Umbilical cord (tissue), 1 donor: ENCODE measurements at regions not wholly inside any gene's neighbourhood (a gene's known extent, or its start where the extent isn't known, plus 50 kb on each side); places are given as distances from the start of the nearest gene placed in this dataset.
A peak's percentile ranks its signal among the peaks of the same experiment; 100 is the strongest.
"Not testable (repeated sequence)": the region's sequence is repeated elsewhere in the genome, so short reads cannot be mapped to it uniquely, and the experiment has no call there.

Source experiments
- DNase-seq: peaks from one replicate; pipeline ENCODE4 v3.0.0-alpha.2; 2015; ENCODE audit warnings: low spot score

DNA sequence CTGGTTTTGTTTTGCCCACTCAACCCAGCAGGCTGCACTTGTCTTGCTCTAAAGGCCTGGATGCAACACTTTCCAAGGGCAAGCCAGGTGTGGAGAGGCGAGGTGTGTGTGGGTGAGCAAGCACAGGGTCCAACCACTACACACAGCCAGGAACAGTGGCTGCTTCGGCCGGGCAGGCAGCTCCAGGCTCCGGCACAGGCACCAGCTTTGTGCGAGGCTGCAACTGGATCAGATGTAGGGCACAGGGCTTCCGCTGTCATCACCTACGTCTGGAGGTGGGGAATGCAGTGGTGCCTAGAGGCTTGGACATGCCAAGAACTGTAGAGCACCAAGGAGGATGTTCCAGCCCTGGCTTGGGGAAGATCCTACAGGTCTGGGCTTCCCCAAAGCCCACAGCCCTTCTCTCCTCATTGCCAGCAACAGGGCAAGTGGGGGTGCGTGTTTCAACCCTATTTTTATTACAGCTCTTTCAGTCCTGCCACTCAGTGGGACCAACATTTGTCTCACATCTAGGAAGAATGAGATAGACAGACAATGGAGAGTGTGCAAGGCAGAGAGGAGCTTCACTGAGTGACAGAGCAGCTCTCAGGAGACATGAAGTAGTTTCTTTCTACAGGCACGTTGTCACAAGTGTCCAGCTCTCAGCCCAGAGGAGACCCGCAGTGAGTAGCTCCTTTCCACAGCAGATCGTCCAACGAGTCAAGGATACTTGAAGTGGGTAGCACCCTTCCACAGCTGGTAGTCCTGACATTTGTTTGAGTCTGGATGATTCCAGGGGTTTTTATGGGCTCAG, 622.2 kb downstream of the CDH9 start:
- no peak for DNase-seq

DNA sequence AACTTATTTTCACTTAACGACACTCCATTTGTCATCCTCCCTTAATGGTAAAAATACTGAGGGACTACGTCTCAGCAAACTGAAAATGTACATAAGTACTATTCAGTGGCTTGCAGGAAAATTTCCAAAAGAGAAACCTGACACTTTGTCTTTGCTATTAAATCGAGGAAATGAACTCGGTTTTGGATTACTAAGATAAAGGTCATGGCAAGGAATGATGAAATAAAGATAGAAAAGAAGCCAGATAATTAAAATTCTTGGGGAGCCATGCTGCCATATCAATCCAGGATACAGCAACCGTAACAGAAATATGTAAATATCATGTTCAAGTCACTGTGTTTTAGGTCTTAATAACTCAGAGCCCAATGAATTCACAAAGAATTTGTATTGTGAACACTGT, 647.8 kb downstream of the CDH9 start:
- no peak for DNase-seq

DNA sequence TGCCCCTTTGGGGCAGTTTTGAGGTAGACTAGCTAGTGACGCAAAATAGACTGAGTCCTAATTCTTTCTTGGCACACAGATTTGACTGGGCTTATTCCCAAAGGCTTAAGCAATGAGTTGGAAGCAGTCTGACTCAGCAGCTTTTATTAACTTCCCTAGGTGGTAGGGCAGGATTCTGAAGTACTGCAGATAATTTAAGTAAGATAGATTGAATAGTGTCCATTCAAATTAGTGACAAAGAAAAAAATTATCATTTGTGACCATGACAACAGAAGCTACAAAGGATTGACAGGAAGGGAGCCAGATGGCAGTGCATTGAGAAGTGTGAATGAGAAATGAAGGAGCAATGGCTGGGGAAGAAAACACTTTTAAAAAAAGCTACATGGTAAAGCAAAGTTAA, 649.4 kb downstream of the CDH9 start:
- DNase-seq, result no peak

DNA sequence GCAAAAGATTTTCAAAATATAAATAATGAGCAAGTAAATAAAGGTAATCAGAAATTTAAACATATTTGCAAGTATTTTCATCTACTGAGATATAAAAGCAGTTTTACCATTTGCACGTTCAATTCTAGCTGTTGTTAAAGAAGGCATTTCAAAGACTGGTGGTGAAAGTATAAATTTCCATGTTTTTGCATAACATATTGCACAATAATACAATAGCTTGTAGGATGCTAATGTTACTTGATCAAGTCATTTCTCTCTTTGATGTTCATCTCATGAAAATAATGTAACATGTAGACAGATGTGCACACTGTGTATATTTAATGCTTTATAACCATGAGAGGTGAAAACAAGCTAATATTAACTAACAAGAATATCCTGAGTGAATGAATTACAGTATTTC, 651.9 kb downstream of the CDH9 start:
- no peak for DNase-seq

DNA sequence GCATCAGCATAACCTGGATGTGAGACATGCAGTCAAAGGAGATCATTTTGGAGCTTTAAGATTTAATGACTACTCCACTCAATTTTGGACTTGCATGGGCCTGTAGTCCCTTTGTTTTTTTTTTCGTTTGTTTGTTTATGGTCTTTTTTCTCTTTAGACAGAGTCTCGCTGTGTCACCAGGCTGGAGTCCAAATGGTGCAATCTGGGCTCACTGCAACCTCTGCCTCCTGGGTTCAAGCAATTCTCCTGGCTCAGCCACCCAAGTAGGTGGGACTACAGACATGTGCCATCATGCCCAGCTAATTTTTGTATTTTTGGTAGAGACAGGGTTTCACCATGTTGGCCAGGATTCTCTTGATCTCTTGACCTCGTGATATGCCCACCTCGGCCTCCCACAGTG, 673.8 kb downstream of the CDH9 start:
- not testable (repeated sequence) for DNase-seq

DNA sequence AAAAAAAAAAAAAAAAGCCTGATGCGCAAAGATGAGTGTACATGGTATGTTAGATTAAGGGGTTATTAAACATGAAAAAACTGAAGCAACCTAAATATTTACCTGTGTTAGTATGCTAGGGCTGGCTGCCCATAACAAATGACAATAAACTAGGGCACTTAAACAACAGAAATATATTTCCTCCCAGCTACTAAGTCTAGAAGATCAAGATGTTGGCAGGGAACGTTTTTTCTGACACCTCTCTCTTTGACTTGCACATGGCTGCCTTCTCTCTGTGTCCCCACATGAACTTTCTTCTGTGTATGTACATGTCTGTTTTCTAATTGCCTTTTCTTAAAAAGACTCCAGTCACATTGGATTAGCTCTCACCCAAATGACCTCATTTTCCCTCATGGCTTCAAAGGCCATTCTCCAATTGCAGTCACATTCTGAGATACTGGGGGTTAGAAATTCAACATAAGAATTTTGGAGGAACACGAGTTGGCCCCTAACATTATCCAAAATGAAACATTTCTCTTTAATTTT, 694.5 kb downstream of the CDH9 start:
- DNase-seq, result no peak

DNA sequence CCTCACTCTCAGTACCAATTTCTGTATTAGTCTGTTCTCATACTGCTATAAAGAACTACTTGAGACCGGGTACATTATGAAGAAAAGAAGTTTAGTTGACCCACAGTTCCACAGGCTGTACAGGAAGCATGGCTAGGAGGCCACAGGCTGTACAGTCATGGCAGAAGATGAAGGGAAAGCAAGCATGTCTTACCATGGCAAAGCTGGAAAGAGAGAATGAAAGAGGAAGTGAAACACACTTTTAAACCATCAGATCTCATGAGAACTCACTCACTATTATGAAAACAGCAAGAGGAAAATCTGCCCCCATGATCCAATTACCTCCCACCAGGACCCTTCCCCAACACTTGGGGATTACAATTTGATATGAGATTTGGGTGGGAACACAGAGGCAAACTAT, 698.8 kb downstream of the CDH9 start:
- DNase-seq, result no peak

DNA sequence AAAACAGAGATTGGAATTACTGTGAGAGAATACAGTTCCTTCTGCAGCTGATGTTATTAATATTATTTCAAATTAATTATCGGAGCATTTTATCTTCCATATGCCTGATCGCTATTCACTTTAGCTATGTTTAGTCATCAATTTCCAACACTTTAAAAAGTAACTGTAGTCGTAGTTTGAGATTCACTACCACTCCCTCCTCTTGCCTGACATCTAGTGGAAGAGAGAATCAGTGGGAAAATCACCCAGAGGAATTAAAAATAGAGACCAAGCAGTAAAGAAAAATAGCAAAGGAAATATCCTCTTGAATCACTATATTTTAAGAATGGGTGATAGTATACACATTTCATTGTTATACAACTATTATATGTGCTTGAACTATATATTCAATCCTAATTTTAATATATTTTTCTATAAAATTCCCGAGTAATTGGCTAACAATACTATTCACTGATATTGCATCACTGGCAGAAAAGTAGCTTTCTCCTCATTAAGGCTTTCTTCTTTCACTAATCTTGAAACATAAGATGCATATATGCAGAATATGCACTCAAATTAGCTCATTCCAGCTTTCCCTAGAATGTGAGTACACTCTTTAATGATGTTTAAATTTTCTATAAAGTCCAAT, 708.7 kb downstream of the CDH9 start:
- DNase-seq, result peak; percentile 18

DNA sequence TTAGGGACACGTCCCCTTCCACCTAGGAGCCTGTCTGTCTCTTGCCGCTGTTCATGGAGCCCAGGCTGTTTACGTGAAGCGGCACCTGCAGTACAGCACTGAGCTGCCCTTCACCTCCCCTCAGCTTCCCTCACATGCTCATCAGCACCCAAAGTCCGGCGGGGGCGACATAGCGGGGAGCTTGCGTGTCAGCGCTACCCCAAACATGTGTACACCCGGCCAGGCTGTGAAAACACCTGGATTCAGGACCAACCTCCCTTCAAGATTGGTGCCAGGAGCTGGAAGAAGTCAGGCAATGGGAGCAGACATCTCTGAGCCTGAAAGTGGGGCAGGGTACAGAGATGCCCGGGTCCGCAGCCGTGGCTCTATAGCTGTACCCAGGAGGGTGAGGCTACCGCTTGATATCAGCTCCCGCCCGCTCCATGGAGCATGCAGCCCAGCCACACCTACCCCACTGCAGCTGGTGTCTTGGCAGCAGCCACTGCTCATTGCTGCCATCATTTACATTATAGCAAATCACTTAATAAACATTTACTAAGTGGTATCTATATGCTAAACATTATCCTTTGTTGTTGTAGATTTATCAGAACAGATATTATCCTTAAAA, 712.1 kb downstream of the CDH9 start:
- DNase-seq, result no peak

DNA sequence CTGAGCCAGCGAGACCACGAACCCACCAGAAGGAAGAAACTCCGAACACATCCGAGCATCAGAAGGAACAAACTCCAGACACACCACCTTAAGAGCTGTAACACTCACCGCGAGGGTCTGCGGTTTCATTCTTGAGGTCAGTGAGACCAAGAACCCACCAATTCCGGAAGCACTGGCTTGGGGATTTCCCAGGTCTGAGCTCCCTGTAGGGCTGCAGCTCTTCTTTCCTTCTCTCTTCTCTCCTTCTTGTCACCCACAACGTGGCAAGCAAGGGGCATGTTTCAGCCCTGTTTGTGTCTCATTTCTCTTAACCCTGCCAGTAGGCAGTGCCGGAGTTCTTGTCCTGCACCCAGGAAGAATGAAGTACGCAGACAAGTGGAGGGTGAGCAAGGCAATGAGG, 713.0 kb downstream of the CDH9 start:
- DNase-seq, result not testable (repeated sequence)

DNA sequence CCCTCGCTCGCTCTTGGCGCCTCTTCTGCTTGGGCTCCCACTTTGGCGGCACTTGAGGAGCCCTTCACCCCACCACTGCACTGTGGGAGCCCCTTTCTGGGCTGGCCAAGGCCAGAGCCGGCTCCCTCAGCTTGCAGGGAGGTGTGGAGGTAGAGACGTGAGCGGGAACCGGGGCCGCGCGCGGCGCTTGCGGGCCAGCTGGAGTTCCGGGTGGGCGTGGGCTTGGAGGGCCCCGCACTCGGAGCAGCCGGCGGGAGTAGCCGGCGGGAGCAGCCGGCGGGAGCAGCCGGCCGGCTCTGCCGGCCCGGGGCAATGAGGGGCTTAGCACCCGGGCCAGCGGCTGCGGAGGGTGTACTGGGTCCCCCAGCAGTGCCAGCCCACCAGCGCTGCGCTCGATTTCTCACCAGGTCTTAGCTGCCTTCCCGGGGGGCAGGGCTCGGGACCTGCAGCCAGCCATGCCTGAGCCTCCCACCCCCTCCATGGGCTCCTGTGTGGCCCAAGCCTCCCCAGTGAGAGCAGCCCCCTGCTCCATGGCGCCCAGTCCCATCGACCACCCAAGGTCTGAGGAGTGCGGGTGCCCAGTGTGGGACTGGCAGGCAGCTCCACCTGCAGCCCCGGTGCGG, 714.0 kb downstream of the CDH9 start:
- DNase-seq, result not testable (repeated sequence)

DNA sequence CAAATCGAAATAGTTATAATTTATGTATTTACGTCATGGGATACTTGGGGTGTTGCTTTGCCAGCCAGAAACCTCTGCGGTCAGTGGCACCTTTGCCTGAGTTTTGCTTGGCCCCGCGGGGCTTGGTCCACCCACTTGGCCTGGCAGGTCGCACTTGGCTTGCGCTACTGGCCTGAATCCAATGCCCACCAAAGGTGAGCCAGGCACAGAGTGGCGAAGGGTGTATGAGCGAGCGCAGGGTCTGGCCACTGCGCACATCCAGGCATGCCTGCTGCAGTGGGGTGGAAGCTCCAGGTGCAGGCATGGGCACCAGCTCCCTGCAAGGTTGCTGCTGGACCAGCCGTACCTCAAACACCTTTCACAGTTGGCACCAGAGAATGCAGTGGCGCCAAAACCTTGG, 714.6 kb downstream of the CDH9 start:
- no peak for DNase-seq

DNA sequence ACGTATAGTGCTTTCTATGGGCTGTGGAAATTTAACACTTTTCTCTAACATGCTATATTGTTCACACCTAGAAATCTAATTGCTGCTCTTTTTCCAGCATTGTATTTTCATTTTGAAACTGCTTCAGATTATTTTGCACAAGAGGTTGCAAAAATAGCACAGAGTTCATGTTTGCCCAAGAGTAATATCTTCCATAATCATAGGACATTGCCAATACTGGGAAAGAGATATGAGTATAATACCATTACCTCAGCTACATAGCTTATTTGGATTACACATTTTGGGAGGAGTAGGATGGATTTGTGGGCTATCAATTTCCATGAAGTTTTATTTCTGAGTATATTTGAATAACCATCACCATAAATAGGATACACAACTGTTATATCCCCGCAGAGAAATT, 717.1 kb downstream of the CDH9 start:
- no peak for DNase-seq

DNA sequence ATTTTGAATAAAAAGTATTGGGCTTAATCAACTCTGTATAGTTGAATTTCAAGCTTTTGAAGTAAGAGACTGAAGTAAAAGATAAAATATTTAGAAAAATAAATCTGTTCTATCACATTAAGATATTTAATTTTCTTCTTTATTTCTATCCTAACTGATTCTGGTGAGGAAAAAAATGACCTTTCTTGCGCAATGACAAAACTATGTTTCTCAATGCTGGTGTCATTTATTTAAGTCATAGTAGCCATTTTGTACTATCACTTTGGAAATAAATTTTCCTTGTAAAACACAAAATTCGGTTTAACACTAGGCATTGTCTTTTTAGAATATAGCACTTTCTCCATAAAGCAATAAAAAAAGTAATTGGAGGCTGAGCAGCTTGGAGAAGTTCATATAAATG, 728.0 kb downstream of the CDH9 start:
- DNase-seq, result no peak

DNA sequence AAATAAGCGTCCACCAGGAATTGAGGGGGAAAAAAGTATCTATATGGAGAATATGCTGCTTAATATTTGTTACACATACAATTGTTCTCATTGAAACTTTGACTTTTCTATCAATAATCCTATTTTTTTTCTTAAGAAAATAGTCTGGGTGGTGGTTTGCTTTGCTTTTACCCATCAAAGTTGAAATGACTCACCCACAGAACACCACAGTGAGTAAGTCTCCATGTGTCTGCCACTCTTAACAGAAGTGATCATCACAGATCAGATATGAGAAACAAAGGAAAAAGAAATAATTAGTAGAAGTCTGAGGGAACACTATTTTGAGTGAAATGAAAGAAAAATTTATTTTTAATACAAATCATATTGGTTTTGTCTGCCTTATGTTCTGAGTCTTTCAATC, 742.8 kb downstream of the CDH9 start:
- no peak for DNase-seq

DNA sequence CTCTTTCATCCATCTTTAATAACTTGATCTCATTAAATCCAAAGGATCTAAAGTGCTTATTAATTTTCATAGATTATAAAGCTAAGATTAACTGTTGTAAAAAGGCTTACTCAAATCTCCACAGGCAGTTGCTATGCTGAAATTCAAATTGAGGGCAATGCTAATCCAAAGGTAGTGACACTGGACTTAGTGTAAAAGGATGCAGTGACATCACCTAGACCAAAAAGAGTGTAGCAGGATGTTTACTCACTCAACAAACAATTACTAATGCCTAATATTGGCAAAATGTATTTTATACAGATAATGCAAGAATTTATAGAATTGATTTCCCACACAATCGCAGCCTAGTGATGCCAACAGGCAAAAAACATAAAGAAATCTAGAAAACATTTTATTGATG, 756.2 kb downstream of the CDH9 start:
- DNase-seq, result no peak

DNA sequence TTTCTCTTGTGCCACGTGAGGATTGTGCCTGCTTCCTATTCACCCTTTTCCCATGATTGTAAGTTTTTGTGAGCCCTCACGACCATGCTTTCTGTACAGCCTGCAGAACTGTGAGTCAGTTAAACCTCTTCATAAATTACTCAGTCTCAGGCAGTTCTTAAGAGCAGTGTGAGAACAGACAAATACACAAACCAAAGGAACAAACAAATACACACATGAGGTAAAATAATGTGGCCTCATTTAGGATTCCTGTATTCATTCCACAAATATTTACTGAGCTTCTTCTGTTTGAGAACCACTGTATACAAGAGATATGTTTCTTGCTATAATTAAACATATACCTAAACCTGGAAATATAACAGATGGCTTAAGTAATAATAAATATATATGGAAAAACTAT, 760.3 kb downstream of the CDH9 start:
- no peak for DNase-seq

DNA sequence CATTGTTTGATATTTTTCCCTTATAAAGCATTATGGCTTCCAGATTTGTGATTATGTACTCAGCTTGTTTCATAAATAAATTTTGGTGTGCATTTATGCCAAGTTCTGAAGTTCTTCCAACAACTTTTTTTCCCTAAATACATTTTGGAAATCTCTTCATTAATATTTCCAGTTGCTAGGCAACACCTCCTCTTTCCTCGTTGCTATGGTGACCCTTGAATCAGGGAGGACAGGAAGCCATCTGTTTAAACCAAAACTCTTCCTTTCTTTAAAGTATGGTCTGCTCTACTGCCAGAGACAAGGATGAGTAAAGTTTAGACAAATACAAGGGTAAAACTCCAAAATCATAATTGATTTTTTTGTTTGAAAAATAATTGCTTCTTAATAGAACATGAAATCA, 779.3 kb downstream of the CDH9 start:
- DNase-seq, result no peak

DNA sequence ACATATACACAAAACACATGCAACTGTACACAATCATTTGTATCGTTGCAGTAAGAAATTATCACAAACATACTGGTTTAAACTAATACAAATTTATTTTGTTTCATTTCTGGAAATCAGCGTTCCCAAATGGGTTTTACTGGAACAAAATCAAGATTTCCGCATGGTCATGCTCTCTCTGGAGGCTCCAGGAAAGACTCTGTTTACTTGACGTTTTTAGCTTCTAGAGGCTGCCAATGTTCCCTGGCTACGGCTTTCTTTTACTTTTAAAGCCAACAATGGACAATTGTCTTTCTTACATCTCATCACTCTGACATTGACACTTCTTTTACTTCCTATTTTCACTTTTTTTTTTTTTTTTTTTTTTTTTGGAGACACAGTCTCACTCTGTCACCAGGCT, 793.1 kb downstream of the CDH9 start:
- DNase-seq, result no peak

DNA sequence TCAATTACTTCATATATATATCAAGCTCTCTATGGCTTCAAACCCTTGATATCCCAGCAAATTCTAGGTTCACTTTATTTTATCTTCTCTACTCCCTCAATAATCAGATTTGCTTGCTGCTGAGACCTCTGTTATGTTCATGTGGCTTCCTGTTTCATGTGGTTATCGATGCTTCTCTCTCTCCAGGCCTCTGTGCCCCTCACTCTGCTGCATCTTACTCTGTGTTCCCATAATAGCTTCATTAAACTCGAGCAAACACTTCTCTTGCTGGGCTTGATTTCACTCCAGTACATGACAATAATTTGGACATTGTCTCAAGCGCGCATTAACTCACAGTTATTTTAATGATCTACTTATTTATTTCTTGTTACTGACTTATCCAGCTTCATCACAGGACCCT, 798.8 kb downstream of the CDH9 start:
- no peak for DNase-seq

DNA sequence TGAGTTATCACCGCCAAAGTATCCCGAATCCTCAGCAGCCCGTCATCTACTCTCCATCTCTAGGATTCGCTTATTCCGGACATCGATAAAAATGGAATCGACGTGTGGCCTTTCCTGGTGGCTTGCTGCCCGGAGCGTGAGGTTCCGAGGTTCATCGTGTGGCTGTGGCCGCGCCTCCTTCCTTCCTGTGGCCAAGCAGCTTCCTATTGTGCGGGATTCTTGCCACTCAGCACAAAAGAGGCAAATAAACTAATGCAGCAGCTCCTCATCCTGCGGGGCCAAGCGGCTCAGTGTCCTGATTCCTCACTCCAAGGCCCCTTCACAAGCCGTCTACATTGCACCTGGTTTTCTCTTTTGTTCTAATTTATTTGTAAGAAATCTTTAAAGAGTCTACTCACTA, 800.9 kb downstream of the CDH9 start:
- DNase-seq, result no peak

DNA sequence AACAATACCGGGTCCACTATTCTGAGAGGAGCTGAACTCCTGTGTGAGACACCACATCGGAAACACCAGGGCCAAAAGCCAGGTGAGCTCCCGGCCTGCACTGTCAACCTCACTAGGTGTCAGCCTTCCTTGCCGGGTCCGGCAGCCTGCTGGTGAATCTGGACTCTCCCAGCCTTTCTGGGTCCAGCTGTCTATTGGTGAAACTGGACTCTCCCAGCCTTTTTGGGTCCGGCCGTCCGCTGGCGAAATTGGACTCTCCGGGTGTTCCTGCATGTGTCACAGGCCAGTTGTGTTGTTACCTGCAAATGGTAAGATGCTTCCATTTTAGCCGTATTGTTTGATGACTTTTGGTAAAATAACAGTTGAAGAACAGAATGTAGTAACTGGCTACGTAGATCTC, 801.5 kb downstream of the CDH9 start:
- DNase-seq, result no peak

DNA sequence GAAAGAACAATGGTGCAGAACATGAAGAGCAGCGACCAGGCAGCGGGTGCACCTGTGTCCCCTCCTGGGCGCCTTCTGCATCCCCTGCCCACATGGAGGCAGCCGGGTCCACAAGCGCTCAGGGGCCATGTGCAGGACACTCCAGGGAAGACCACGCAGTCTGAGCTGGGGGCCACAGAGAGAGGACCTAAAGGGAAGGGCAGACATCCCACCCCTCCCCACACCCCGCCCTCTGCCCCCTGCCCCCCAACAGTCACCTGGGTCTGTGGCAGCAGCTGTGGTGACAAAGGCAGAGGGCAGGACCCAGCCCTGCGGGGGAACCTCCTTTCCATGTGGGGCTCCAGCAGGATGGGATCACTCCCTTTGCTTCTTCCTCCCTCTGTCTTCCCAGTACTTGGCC, 805.7 kb downstream of the CDH9 start:
- no peak for DNase-seq
